ENCODE measurements at regions not wholly inside any gene's neighbourhood (a gene's known extent, or its start where the extent isn't known, plus 50 kb on each side); places are given as distances from the start of the nearest gene placed in this dataset.

- TF ChIP-seq, protein P1, sequence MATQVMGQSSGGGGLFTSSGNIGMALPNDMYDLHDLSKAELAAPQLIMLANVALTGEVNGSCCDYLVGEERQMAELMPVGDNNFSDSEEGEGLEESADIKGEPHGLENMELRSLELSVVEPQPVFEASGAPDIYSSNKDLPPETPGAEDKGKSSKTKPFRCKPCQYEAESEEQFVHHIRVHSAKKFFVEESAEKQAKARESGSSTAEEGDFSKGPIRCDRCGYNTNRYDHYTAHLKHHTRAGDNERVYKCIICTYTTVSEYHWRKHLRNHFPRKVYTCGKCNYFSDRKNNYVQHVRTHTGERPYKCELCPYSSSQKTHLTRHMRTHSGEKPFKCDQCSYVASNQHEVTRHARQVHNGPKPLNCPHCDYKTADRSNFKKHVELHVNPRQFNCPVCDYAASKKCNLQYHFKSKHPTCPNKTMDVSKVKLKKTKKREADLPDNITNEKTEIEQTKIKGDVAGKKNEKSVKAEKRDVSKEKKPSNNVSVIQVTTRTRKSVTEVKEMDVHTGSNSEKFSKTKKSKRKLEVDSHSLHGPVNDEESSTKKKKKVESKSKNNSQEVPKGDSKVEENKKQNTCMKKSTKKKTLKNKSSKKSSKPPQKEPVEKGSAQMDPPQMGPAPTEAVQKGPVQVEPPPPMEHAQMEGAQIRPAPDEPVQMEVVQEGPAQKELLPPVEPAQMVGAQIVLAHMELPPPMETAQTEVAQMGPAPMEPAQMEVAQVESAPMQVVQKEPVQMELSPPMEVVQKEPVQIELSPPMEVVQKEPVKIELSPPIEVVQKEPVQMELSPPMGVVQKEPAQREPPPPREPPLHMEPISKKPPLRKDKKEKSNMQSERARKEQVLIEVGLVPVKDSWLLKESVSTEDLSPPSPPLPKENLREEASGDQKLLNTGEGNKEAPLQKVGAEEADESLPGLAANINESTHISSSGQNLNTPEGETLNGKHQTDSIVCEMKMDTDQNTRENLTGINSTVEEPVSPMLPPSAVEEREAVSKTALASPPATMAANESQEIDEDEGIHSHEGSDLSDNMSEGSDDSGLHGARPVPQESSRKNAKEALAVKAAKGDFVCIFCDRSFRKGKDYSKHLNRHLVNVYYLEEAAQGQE (IDR thresholded peaks at IDR 0.05; ENCODE audit: low read depth): no peak
- TF ChIP-seq, protein P2, sequence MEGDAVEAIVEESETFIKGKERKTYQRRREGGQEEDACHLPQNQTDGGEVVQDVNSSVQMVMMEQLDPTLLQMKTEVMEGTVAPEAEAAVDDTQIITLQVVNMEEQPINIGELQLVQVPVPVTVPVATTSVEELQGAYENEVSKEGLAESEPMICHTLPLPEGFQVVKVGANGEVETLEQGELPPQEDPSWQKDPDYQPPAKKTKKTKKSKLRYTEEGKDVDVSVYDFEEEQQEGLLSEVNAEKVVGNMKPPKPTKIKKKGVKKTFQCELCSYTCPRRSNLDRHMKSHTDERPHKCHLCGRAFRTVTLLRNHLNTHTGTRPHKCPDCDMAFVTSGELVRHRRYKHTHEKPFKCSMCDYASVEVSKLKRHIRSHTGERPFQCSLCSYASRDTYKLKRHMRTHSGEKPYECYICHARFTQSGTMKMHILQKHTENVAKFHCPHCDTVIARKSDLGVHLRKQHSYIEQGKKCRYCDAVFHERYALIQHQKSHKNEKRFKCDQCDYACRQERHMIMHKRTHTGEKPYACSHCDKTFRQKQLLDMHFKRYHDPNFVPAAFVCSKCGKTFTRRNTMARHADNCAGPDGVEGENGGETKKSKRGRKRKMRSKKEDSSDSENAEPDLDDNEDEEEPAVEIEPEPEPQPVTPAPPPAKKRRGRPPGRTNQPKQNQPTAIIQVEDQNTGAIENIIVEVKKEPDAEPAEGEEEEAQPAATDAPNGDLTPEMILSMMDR (IDR thresholded peaks at IDR 0.05 in 2 of 3, conservative IDR thresholded peaks at IDR 0.05 in 1 of 3; ENCODE audit: borderline replicate concordance in 1 of 3, insufficient read depth in 1 of 3, low read depth in 2 of 3, low read length in 2 of 3): no peak
- TF ChIP-seq, protein P3, sequence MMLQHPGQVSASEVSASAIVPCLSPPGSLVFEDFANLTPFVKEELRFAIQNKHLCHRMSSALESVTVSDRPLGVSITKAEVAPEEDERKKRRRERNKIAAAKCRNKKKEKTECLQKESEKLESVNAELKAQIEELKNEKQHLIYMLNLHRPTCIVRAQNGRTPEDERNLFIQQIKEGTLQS (IDR thresholded peaks at IDR 0.05): no peak
- TF ChIP-seq EZH2 (IDR thresholded peaks at IDR 0.05) (no peak), RAD21 (IDR thresholded peaks at IDR 0.05; ENCODE audit: low read depth) (no peak), SIN3A (IDR thresholded peaks at IDR 0.05; ENCODE audit: low read depth) (no peak), ZNF274 (IDR thresholded peaks at IDR 0.05; ENCODE audit: low read depth, low read length) (no peak), POLR2A (IDR thresholded peaks at IDR 0.05; ENCODE audit: borderline replicate concordance, extremely low read depth, insufficient read depth, insufficient read length) (no peak), JUND (IDR thresholded peaks at IDR 0.05) (no peak), EZH2phosphoT487 (IDR thresholded peaks at IDR 0.05; ENCODE audit: borderline replicate concordance) (no peak), CEBPB (IDR thresholded peaks at IDR 0.05; ENCODE audit: low read depth) (no peak)
- TF ChIP-seq, protein P4, sequence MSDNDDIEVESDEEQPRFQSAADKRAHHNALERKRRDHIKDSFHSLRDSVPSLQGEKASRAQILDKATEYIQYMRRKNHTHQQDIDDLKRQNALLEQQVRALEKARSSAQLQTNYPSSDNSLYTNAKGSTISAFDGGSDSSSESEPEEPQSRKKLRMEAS (IDR thresholded peaks at IDR 0.05): no peak
Observed at GRCh38 chr13:38636073-38636472, 50.8 kb upstream of the FREM2 start.

Measured in HCT116 (cell line).